Cardiac fibroblast (primary cell): ENCODE measurements at regions not wholly inside any gene's neighbourhood (a gene's known extent, or its start where the extent isn't known, plus 50 kb on each side); places are given as distances from the start of the nearest gene placed in this dataset.
A peak's percentile ranks its signal among the peaks of the same experiment; 100 is the strongest.

ENCODE experiments used
- DNase-seq, 2 donors: peaks; one replicate each; pipeline versions ENCODE4 v3.0.0 to v3.0.0-alpha.2; 2010; ENCODE audit warnings: low read depth in 2 of 2
- H3K4me3 ChIP-seq, 2 donors: replicated peaks in 1 of 2; 1 replicate in 1 of 2; 2 replicates in 1 of 2; pipeline ENCODE4 v1.5.1; 2011; ENCODE audit warnings: low read depth in 2 of 2, low read length in 2 of 2, mild to moderate bottlenecking in 2 of 2, moderate library complexity in 1 of 2
- CTCF ChIP-seq: IDR thresholded peaks from one replicate; pipeline ENCODE4 v1.5.1; 2011; ENCODE audit warnings: low read depth, mild to moderate bottlenecking, low read length, inconsistent platforms

GRCh38 chr5:61924251-61924650, 381.8 kb upstream of the KIF2A start:
- no peak for TF ChIP-seq CTCF
- H3K4me3 ChIP-seq, result no peak overlapping the region
- DNase-seq, result no peak

- no peak for TF ChIP-seq CTCF
- no peak overlapping the region for H3K4me3 ChIP-seq
- DNase-seq, result no peak
Observed at GRCh38 chr5:61926911-61927310, 379.1 kb upstream of the KIF2A start.

- H3K4me3 ChIP-seq, result no peak overlapping the region
- DNase-seq, result no peak
- no peak for TF ChIP-seq CTCF
Observed at GRCh38 chr5:61931236-61931635, 374.8 kb upstream of the KIF2A start.

GRCh38 chr5:61933787-61934626, 372.0 kb upstream of the KIF2A start:
- TF ChIP-seq CTCF, result peak; percentile 38
- no peak overlapping the region for H3K4me3 ChIP-seq
- DNase-seq, result peak; percentile 50 to 57

GRCh38 chr5:61941637-61942036, 364.4 kb upstream of the KIF2A start:
- no peak for DNase-seq
- TF ChIP-seq CTCF, result no peak
- H3K4me3 ChIP-seq, result no peak overlapping the region

- no peak for DNase-seq
- no peak overlapping the region for H3K4me3 ChIP-seq
- TF ChIP-seq CTCF, result no peak
Observed at GRCh38 chr5:61942462-61943049, 363.4 kb upstream of the KIF2A start.
